Thyroid gland (tissue), 4 donors: ENCODE measurements at regions not wholly inside any gene's neighbourhood (a gene's known extent, or its start where the extent isn't known, plus 50 kb on each side); places are given as distances from the start of the nearest gene placed in this dataset.

Source experiments
- CTCF ChIP-seq, 6 experiments: fragments of 200-600 bp in 3 of 6; fragments of 450-650 bp in 3 of 6; sonication (generic) in 3 of 6; IDR thresholded peaks; one replicate each; pipeline ENCODE4 v1.5.1; 2016 to 2019; ENCODE audit warnings: antibody characterized with exemption in 6 of 6, mild to moderate bottlenecking in 2 of 6, inconsistent platforms in 1 of 6, moderate library complexity in 1 of 6
- POLR2A ChIP-seq, 2 donors: fragments of 450-650 bp; IDR thresholded peaks; one replicate each; pipeline ENCODE4 v1.6.1; 2017; ENCODE audit warnings: antibody characterized with exemption in 2 of 2, mild to moderate bottlenecking in 2 of 2, moderate library complexity in 1 of 2

GRCh38 chr2:189363559-189363958, 77.7 kb upstream of the WDR75 start:
- no peak for TF ChIP-seq CTCF (IDR thresholded peaks at IDR 0.05)
- TF ChIP-seq POLR2A (IDR thresholded peaks at IDR 0.05): no peak
